COLO829 (cell line): ENCODE measurements at regions not wholly inside any gene's neighbourhood (a gene's known extent, or its start where the extent isn't known, plus 50 kb on each side); places are given as distances from the start of the nearest gene placed in this dataset.
"Not testable (repeated sequence)": the region's sequence is repeated elsewhere in the genome, so short reads cannot be mapped to it uniquely, and the experiment has no call there.

ENCODE experiments used
- DNase-seq: peaks from one replicate; pipeline ENCODE4 v3.0.0; 2012; ENCODE audit warnings: low spot score

DNA sequence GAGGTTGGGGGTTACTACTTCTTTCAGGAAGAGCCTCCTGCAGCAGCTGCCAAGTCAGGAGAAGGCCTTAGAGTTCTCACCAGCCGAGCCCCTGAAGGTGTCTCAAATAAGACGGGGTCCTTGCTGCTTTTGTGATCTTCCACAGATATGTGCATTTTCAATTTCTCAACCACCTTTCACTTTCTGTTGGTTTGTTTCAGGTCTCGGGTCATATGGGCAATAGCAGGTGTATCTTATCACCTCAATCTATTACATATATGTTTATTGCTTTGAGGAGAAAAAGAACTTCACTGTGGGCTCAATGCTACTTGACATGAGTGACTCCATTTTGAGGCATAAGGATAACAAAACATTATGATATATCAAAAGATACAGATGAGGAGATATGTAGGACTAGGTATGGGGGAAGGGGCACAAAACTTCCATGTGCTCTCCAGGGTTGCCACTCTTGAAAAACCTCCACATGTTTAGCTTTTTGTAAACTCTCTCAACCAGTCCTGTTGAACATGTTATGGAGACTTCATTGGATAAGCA lies 1171.4 kb upstream of the ADGRL2 start:
- no peak for DNase-seq

DNA sequence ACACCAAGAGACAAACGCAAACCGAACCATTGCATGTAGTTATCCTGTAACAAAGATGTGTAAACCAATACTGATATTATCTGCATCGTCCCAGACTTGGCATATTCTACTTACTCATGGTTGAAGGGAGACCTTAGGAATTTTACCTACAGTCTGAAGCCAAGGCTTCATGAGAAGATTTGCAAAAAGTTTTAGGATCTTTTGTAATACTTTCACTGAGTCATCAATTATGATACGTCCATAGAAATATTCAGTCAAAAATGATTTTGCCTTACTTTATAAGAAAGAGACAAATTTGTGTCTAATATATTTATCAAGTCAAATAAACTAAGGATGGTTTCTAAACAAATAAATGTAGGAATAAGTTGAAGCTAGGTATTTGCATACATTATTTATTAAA lies 1176.1 kb upstream of the ADGRL2 start:
- DNase-seq, result no peak

DNA sequence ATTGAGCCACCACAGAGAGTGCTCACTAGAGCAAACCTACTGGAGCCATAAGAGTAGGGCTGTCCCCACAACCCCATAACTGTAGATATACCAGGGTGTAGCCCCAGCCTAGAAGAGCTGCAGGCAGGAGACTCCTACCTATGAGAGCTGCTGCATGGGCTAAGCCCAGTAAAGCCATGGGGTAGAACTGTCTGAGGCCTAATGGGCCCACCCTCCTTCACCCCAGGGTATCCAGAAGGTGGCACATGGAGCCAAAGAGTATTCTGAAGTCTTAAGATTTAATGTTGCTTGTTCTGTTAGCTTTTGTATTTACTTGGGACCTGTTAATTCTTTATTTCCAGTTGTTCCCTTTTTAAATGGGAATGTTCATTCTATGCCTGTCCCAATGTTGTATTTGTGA lies 1193.7 kb upstream of the ADGRL2 start:
- no peak for DNase-seq

DNA sequence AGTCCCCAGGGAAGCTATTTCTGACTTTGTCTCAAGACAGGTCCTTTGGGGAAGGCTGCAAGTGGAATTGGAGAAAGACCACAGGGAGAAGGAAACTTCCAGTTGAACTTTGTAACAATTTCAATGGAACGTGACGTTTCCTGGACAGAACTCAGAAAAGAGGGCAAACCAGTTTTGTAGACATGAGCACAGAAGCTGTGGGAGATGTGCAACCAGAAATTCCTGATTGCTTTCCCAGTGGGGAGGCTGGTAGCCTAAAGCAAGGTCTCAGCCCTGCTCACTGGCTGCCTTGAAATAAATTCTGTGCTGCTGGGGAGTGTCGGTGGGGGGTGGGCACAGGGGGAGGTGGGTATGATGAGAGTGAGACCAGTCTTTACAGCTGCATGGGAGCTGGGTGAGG lies 1206.7 kb upstream of the ADGRL2 start:
- no peak for DNase-seq

DNA sequence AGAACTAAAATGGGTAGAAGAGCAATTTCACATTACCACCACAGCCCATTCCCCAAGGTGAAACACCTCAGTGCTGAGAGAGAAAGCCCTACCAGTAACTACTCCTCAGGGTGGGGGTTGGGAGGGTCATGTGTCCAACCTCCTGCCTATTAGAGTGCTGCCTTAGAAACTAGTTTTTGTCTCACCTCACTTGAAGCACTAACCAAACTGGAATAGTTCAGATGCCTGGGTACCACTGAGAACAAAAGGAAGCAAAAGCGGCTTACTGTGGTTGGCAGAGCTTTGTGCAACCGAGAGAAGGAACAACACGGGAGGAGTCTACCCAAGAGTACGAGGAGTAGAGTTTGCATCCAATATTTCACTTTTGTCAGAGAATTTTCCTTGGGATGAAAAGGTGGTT lies 1207.5 kb upstream of the ADGRL2 start:
- DNase-seq, result no peak

DNA sequence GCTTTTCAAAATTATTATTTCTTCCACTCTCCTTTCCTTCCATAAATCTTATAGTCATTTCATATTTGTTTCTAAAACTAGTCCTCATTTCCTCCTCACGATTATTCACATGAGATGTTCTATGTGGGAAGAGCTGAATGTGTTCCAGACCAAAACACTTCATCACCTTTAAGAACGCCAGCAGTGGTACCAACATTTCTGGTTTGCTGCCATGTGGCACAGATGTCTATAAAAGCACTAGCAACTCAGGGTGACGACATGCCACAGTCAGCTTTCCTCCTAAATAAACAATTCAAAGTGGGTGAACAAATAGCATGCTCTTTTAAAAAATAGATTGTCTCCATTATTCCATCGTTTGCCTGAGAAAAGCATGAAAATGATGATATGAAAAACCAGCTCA lies 1217.8 kb upstream of the ADGRL2 start:
- no peak for DNase-seq

DNA sequence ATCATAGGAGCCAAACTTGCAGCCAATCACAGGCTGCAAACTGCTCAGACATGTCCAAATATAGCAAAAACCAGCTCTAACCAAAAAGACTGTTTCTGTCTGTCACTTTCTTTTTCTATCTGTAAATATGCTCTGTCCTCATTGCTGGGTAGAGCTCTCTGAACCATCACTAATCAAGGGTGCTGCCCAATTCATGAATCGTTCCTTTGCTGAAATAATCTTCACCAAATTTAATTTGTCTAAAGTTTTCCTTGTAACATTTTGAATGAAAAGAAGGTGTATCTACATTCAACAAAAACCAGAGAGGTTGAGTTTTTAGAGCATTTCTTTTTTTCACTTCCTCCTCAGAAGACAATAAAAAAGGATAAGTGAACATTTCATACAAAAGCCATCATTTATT lies 1221.7 kb upstream of the ADGRL2 start:
- DNase-seq, result no peak

DNA sequence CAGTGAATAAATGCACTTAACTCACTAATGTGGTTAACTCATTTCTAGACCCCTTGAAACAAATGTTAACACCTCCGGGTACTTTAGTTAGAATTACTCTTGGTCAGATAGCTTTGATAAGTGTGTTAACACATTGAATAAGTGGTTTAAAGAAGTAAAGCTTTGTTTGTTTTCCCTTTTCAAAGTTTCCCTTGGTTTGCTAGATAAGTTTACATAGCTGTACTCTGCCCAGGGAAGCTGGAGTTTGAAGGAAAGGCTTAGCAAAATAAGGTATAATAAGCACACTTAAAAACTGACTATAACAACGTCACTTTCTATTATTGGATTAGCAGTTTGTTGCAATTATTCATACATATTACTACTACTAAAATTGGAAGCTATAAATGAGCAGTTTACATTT lies 1233.9 kb upstream of the ADGRL2 start:
- DNase-seq, result no peak

DNA sequence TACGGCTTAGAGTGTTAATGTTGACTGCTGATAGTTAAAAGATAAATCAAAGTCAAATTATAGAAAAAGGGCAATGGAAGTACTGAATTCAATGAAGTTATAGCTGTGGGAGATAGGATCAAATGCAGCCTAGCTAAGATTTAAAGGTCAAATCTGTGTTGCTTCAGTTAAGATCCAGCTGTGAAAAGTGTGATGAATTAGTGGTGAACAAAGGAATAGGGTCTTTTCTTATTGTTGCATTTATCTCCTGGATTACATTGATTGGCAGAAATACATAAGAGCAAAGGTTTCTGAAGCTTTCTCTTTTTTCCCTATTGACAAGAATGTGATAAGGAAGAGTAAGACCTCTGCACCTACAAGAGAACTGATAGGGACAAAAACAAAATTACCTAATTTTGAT lies 1234.6 kb upstream of the ADGRL2 start:
- no peak for DNase-seq

DNA sequence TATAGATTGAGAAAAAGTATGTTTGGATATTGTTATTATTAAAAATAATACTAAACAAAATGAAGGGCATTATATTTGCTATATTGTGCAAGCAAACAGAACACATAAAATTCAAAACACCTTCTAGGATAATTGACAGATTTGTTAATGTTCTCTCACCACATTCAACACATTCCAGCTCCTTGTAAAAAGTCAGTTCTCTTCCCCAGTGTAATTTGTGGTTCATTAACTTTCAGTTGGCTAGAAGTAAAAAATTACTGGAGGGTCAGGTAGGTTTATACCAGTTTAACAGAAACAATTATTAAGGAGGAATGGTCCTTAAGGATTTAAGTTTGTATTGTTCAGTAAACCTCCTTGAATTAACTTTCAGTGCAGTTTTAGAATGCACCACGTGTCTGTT lies 1235.3 kb upstream of the ADGRL2 start:
- no peak for DNase-seq

DNA sequence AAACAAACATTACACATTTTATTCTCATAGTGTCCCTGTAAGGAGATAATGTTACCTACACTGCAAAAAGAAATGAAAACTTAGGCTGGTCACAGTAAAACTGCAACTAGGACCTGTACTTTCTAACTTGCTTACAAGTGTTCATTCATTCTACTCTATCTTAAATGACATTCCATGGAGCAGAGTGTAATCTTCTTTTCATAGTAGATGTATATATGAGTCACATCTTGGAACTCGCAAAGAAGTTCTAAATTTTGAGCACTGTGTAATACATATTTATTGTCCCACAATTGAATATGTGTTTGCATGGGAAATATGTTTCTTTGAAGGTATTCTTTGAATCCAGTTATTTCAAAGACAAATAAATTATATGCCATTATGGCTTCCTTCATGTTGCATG lies 1258.5 kb upstream of the ADGRL2 start:
- no peak for DNase-seq

DNA sequence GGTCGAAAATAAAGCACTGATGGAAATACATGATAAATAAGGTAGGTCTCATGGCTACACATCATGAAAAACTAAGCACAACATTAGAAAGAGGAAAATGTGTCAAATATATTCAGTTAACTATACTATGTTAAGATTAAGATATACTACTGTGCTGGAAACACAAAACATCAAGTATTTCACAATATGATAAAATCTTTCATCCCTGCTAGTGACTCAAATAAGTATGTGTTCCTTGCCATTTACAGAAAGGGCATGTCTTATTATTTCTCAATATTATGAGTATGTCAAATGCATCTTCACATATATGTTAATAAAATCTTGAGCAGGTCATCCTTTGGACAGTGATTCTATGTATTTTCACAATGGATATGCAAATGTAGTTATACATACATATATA lies 1260.1 kb upstream of the ADGRL2 start:
- DNase-seq, result no peak

DNA sequence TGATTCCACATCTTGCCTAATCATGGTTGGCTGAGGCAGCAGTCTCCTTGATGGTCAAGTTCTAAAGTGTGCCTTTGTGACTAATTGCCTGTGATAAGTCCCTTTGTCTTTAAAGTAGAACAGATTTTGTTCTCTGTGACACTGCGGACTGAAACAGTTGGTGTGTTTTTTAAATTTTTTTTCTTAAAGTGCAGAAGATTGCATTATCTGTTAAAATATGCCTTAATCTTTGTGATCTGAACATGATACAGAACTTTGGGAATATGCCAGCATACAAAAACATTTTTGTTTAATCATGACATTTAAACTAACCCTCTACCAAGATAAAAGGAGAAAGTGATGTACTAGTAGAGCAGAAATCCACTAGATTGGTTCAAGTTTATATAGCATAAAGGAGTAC lies 1260.6 kb upstream of the ADGRL2 start:
- no peak for DNase-seq

DNA sequence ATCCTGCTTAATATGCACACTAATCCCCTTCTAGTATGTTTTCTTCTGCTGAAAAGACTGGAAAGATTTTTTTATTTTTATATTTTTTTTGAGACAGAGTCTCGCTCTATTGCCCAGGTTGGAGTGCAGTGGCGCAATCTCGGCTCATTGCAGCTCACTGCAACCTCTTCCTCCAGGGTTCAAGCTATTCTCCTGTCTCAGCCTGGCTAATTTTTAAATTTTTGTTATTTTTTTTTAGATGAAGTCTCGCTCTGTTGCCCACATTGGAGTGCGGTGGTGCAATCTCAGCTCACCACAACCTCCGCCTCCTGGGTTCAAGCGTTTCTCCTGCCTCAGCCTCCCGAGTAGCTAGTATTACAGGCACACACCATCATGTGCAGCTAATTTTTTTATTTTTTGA lies 1261.4 kb upstream of the ADGRL2 start:
- not testable (repeated sequence) for DNase-seq

DNA sequence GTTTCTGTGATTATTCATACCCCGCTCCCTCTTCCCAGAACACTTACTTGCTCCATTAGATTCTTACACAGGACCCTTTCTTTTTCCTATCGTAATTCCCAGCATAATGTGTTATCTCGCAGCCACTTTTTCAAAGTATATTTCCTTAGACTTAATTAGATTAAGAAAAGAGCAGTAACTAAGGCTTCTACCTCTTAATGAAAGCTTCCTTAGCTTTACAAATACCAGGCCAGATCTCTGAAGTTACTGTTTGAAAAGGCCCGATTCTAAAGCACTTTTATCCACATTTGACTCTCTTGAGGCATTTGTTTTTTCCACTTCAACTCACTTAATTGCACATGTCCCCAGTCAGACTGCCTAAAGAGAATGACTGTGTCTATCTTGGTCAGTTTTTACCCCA lies 1264.3 kb upstream of the ADGRL2 start:
- no peak for DNase-seq

DNA sequence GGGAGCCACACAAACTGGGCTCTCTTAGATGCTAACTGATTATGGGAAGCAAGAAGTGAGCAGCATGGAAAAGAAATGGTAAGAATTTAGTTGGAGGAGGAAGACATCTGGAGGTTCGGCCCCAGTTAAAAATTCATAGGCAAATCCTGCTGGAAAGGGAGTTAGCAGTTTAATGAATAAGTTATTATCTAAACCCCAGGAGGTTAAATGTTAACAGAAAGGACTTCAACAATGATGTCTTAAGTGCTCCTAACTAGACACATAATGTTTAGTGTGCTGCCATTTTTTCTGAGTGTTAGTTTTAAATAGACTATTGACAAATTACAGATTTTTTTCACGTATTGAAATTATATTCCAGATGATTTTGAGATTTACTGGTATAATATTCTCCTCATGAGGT lies 1265.3 kb upstream of the ADGRL2 start:
- DNase-seq, result no peak

DNA sequence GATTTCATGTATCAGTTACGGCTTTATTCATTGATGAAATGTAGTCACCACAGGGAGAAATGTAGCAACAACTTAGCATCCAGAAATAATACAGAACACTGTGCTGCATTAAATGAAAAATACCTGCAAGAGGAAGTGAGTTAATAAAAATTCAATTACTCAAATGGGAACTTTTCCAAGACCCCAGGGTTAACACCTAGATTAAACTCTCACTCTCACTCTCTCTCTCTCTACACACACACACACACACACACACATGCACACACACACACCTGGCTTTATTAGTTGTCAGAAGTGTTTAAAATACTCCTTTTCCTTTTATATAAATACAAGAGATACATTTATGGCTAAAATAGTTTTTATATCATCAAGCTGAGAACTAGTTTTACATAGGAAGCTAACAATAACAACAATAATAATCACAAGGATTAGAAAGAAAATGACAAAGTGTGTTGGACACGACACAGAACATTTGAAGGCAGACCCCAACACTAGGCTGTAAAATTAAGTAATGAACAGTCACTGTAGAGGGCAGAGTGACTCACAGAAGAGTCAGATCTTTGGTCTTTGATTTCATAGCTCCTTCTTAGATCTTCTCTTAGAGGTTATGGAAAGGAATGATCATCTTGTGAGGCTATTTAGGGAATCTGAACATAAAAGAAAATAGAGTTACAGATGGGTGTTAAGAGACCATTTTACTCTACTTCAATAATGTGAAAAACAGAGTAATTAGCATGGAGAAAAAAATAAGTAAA lies 1266.0 kb upstream of the ADGRL2 start:
- DNase-seq, result peak; percentile 21

DNA sequence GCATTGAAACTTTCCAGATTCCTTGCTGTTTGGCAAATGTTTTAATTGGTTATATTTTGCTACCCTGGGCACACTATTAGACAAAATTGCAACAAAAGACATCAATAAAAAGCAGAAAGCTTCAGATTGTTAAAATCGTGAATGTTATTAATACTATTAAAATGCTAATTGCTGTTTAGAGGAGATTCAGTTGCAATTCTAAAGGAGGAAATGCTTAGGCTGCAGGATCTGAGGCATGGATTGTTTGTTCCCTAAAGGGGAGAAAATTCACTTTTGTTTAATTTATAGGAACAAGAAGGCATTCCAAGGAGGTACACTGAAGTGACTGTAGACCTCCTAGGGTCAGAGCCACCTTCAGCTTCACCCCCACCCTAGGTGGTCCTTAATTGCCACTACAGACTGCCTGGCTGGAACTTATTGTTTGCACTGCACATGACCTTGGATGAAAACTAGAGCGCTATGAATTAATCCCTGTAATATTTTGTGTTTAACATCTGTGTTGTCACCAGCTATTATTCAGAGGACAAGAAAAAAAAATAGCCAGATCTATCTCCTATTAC lies 1266.9 kb upstream of the ADGRL2 start:
- no peak for DNase-seq

DNA sequence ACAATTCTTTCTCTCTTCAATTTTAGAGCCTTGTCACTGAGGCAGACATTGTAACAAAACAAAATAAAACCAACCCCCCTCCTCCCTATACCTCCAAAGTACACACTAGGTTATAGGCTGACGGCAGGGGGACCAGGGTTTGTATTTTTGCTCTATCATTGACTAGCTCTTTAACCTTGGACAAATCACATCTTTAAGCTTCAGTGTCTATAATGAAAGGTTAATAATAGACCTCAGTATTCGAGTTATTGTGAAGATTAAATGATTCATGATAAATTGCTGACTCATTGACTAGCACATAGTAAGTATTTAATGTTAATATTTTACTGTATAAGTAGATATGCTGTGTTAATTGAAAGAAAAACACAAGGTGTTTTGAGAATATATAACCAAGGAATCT lies 1267.6 kb upstream of the ADGRL2 start:
- DNase-seq, result no peak

DNA sequence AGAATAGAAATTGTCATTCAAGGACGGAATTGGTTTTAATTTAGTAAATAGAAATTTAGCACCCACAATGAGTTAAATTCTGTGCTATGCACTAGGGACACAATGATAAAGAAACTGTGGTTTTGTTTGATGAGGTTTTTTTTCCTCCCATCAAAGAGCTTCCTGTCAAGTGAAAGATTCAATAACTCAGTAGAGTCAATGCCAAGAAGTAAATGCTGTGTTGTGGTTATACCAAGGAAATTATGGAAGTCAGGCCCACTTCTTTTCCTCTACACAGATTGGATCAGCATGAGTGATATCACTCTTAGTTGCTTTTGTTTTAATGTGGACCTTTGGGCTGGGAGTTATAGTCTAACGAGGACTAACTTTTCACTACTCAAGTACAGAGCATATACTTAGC lies 1269.6 kb upstream of the ADGRL2 start:
- peak; percentile 56 for DNase-seq

DNA sequence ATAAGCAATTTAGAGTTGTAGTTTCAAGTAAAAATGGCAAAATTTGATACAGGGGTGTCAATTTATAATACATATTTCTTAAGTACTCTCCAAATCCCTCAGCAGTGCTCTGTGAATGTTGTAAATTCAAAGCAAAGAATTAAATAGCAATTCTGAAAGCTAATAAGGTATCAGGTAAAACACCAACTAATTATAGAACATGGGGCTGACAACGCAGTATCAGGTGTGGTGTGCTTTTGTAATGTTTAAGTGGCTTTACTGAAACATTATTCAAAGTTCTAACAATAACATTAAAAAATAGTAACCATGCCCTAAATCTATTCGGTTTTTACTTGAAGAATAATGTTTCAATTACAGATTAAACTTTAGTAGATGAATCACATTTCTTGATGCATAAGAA lies 1271.2 kb upstream of the ADGRL2 start:
- no peak for DNase-seq

DNA sequence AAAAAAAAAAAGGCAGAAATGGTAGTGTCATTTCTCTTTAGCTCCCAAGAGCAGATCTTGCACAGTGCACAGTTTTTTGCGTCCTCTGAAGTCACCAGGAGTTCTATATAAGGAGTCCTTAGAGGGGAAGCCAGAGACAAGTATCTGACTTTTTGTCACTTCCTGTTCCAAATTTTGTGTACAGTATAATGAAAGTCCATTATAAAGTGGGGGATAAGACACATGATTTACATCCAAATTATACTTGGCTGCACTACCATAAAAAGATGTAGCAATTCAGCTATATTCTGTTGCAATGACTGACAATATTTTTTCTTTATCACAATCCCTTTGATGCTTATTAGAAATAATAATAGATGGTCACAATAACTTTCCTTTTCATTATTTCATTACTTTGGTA lies 1276.9 kb upstream of the ADGRL2 start:
- no peak for DNase-seq

DNA sequence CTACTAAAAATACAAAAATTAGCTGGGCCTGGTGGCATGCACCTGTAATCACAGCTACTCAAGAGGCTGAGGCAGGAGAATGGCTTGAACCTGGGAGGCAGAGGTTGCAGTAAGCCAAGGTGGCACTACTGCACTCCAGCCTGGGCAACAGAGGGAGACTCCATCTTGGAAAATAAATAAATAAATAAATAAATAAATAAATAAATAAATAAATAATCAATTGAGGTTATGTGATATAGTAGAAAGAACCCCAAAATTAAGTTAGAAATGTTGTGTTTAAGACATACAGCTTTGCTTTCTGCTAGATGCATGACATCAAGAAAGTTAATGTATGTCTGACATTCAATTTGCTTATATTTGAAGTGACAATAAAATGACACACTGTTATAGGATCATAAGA lies 1277.7 kb upstream of the ADGRL2 start:
- not testable (repeated sequence) for DNase-seq

DNA sequence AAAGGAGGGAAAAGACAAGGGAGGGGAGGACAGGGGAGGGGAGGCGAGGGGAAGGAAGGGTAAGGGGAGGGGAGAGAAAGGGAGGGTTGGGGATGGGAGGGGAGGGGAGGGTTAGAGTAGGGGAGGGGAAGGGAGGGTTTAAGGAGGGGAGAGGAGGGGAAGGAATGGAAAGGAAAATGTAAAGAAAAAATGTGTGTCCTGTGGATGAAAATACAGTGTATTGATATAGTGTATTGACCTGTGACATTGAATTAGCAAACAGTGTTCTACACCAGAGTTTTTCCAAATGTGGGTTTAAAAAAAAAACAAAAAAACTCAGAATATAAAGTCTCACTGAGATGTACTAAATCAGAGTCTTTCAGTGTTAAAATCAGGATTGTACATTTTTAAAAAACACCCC lies 1279.8 kb upstream of the ADGRL2 start:
- DNase-seq, result no peak
